Thyroid gland (tissue), 4 donors: ENCODE measurements at regions not wholly inside any gene's neighbourhood (a gene's known extent, or its start where the extent isn't known, plus 50 kb on each side); places are given as distances from the start of the nearest gene placed in this dataset.
A peak's percentile ranks its signal among the peaks of the same experiment; 100 is the strongest.

ENCODE experiments used
- DNase-seq, 2 donors: peaks; one replicate each; pipeline ENCODE4 v3.0.0-alpha.2; 2019
- H3K27ac ChIP-seq, 3 donors: fragments of 200-600 bp; sonication (generic); 1 replicate in 2 of 3; 2 replicates in 1 of 3; pipeline ENCODE4 v1.5.1; 2016 to 2019; ENCODE audit warnings: mild to moderate bottlenecking in 1 of 3, moderate library complexity in 1 of 3
- H3K27me3 ChIP-seq: fragments of 200-600 bp; sonication (generic); one replicate; pipeline ENCODE4 v1.5.1; 2019
- H3K36me3 ChIP-seq, 2 donors: fragments of 200-600 bp; sonication (generic); one replicate each; pipeline ENCODE4 v1.5.1; 2016 to 2019
- H3K4me1 ChIP-seq, 2 donors: fragments of 200-600 bp; sonication (generic); one replicate each; pipeline ENCODE4 v1.5.1; 2017 to 2019
- H3K4me3 ChIP-seq, 3 donors: fragments of 200-600 bp; sonication (generic); replicated peaks in 1 of 3; 1 replicate in 2 of 3; 2 replicates in 1 of 3; pipeline ENCODE4 v1.5.1; 2016; ENCODE audit warnings: mild to moderate bottlenecking in 1 of 3
- H3K9me3 ChIP-seq: fragments of 200-600 bp; sonication (generic); one replicate; pipeline ENCODE4 v1.5.1; 2017
- POLR2A ChIP-seq, 2 donors: fragments of 450-650 bp; IDR thresholded peaks; one replicate each; pipeline ENCODE4 v1.6.1; 2017; ENCODE audit warnings: antibody characterized with exemption in 2 of 2, mild to moderate bottlenecking in 2 of 2, moderate library complexity in 1 of 2
- WGBS, 2 donors: methylation state at CpG; one replicate each; pipeline ENCODE4 v1.1.5; 2017; 5-methylcytosine and 5-hydroxymethylcytosine counted together
- intact Hi-C: fragments of 100-400 bp; cut with DNase I; formaldehyde crosslinking; loops from one replicate; pipeline ENCODE4 v1.15.1; 2023
- TF ChIP-seq, protein P1 (sequence below), 6 experiments: fragments of 200-600 bp in 3 of 6; fragments of 450-650 bp in 3 of 6; sonication (generic) in 3 of 6; IDR thresholded peaks; one replicate each; pipeline ENCODE4 v1.5.1; 2016 to 2019; ENCODE audit warnings: antibody characterized with exemption in 6 of 6, mild to moderate bottlenecking in 2 of 6, inconsistent platforms in 1 of 6, moderate library complexity in 1 of 6

DNA sequence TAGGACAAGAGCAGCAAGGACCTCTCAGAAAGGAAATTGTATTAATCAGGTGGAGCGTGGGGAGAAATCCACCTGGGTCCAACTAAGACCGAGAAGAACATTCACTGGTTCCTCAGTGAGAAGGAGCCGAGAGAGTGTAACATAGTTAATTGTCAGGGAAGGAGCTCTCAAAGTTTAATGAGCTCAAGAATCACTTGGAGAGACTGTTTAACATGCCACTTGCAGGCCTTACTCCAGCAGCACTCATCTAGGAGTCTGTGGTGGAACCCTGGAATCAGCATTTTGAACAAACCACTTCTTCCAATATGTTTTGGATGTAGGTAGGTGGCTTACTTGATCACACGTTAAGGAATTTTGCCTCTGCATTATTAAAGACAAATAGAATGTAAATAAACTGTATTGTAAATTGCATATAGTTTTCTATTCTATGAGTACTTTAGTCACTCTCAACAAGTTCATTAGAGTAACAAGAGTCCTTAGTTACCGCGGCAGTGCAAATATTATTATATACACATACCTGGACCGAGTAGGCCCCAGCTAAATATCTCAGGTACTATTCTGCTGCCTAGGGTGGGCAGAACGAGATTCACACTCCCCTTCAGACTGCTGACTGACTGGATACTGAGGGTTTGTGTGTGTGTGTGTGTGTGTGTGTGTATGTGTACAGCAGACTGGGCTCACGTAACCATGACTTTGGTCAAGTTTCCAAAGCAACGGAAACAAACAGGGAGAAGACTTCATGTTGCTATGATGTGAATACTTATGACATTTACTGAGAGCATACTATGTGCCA lies 203.2 kb upstream of the USP24 start:
- 49 to 52% methylated on average over 10 of the region's 10 CpGs for WGBS, 2 donors
- no peaks in the 10 kb centered on the region for H3K27me3 ChIP-seq
- peak in 1 of 2 donors; percentile 17 for DNase-seq

DNA sequence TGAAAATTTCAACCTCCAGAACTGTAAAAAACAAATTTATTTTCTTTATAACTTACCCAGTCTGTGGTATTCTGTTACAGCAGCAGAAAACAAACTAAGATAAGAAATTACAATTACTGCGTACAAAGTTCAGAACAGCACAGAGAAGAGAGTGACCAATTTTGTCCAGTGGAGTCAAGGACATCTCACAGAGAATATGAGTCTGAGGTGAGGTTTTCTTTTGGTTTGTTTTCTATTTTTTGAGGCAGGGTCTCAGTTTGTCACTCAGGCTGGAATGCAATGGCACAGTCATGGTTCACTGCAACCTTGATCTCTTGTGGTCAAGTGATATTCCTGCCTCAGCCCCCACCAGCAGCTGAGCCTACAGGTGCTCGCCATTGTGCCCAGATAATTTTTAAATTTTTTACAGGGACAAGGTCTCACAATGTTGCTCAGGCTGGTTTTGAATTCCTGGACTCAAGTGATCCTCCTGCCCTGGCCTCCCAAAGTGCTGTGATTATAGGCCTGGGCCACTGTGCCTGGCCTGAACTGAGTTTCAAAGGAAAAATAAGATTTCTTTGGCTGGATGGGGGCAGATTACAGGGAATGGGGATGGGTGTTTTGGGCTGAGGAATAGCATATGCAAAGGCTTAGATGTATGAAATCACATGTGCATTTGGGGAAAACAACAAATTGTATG lies 201.1 kb upstream of the USP24 start:
- H3K27me3 ChIP-seq = no peaks in the 10 kb centered on the region
- H3K4me1 ChIP-seq = peaks cover 0 to 10% of the 10 kb centered on the region in 2 donors
- no peak for TF ChIP-seq POLR2A (IDR thresholded peaks at IDR 0.05)
- H3K36me3 ChIP-seq = no peaks in the 10 kb centered on the region
- H3K27ac ChIP-seq = no peak overlapping the region
- DNase-seq = no peak
- WGBS, 2 donors = 98 to 100% methylated on average over 2 of the region's 2 CpGs
- H3K9me3 ChIP-seq = no peaks in the 10 kb centered on the region
- intact Hi-C loops = no loop called here
- H3K4me3 ChIP-seq = no peak overlapping the region

More for the DNA sequence above, 203.2 kb upstream of the USP24 start:
- Histone ChIP-seq H3K36me3 (no peaks in the 10 kb centered on the region), H3K27ac (peak overlapping the region in 1 of 3 donors; percentile 10), H3K4me3 (no peak overlapping the region), H3K9me3 (no peaks in the 10 kb centered on the region), H3K4me1 (peaks cover 0 to 10% of the 10 kb centered on the region in 2 donors)
- intact Hi-C loops = no loop called here
- TF ChIP-seq POLR2A (IDR thresholded peaks at IDR 0.05) = no peak
- TF ChIP-seq, protein P1, sequence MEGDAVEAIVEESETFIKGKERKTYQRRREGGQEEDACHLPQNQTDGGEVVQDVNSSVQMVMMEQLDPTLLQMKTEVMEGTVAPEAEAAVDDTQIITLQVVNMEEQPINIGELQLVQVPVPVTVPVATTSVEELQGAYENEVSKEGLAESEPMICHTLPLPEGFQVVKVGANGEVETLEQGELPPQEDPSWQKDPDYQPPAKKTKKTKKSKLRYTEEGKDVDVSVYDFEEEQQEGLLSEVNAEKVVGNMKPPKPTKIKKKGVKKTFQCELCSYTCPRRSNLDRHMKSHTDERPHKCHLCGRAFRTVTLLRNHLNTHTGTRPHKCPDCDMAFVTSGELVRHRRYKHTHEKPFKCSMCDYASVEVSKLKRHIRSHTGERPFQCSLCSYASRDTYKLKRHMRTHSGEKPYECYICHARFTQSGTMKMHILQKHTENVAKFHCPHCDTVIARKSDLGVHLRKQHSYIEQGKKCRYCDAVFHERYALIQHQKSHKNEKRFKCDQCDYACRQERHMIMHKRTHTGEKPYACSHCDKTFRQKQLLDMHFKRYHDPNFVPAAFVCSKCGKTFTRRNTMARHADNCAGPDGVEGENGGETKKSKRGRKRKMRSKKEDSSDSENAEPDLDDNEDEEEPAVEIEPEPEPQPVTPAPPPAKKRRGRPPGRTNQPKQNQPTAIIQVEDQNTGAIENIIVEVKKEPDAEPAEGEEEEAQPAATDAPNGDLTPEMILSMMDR (IDR thresholded peaks at IDR 0.05) = no peak

DNA sequence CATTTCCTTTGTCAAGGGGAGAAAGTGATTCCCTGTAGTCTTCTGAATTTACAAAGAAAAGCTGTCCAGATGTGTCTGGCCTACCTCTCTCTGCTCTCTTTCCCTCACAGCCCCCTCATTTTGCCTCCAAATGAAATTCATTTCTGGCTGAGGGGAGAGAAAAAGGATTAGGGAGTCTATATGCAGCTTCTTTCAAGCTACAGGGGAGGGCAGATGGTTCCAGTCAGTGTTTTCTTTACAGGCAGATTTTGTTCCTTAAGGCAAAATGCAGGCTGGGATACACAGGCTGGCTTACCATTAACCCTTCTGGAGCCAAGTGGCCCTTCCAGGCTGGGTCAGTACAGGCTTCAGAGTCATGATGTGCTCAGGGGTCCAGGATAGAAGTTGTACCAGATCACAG lies 198.1 kb upstream of the USP24 start:
- Histone ChIP-seq H3K9me3 (no peaks in the 10 kb centered on the region), H3K27ac (no peak overlapping the region), H3K4me3 (no peak overlapping the region), H3K27me3 (no peaks in the 10 kb centered on the region), H3K4me1 (peaks cover 0 to 11% of the 10 kb centered on the region in 2 donors), H3K36me3 (no peaks in the 10 kb centered on the region)
- intact Hi-C loops = no loop called here
- DNase-seq = no peak
- TF ChIP-seq, protein P1 (IDR thresholded peaks at IDR 0.05) = no peak
- no peak for TF ChIP-seq POLR2A (IDR thresholded peaks at IDR 0.05)

DNA sequence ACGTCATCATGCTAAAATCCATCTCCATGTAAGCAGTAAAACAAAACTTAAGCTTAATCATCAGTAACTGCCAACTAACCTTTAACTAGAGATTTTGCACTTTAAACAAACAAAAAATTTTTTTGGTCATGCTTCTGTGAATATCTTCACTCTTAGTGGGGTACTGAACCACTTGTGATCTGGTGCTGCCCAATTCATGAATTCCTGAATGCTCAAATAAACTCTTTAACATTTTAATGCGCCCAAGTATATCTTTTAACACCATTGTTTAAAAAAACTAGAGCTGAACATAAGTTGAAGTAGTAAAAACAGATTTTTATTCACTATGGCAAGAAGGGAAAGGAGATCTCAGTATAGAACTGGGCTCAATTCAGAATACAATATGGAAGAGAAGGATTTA lies 196.9 kb upstream of the USP24 start:
- Histone ChIP-seq H3K27ac (no peak overlapping the region), H3K4me1 (peaks cover 0 to 4% of the 10 kb centered on the region in 2 donors), H3K27me3 (no peaks in the 10 kb centered on the region), H3K9me3 (no peaks in the 10 kb centered on the region), H3K36me3 (no peaks in the 10 kb centered on the region), H3K4me3 (no peak overlapping the region)
- intact Hi-C loops = no loop called here
- 49 to 69% methylated on average over 2 of the region's 2 CpGs for WGBS, 2 donors
- DNase-seq = no peak
- TF ChIP-seq, protein P1 (IDR thresholded peaks at IDR 0.05) = no peak
- no peak for TF ChIP-seq POLR2A (IDR thresholded peaks at IDR 0.05)

DNA sequence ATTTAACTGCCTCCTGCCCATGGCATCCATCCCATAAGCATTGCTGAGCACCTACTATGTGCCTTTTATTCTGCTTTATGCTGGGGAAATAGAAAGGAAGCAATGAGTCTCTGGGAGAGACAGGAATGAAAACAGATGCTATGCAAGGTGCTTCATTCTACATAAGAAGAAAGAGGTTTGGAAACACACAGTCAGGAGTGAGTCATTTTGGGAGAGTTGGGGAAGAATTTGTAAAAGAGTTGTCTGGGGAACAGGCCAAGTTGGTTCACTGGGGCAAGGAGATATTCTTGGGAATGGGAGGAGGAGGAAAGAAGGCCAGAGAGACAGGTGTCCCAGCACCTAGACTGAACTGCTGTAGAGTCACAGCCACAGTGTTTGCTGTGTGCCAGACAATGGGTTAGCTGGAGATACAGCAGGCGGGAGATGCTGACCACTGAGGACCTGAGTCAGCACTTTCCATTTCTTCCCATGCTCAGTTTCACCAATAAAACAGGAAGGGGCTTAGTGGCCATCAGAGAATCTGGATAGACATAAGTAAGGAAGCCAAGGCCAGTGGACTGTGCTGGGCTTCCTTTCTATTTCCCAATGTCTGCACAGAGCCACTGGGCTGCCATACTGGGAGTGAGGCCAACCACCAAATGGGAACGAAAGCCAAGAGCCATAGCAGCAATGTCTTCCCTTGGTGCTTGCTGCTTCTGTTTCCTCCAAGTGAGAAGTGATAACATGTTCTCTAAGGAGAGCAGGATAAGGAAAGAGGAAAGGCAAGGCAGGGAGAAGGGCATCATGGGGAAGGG lies 187.7 kb upstream of the USP24 start:
- DNase-seq = no peak
- H3K4me3 ChIP-seq = no peak overlapping the region
- no peak overlapping the region for H3K27ac ChIP-seq
- TF ChIP-seq, protein P1 (IDR thresholded peaks at IDR 0.05) = no peak
- TF ChIP-seq POLR2A (IDR thresholded peaks at IDR 0.05) = no peak
- H3K36me3 ChIP-seq = no peaks in the 10 kb centered on the region
- H3K4me1 ChIP-seq = peaks cover 3 to 11% of the 10 kb centered on the region in 2 donors
- WGBS, 2 donors = 87 to 94% methylated on average over 2 of the region's 2 CpGs
- intact Hi-C loops = no loop called here
- H3K9me3 ChIP-seq = no peaks in the 10 kb centered on the region
- H3K27me3 ChIP-seq = no peaks in the 10 kb centered on the region
